GM12892 (cell line): ENCODE measurements at regions not wholly inside any gene's neighbourhood (a gene's known extent, or its start where the extent isn't known, plus 50 kb on each side); places are given as distances from the start of the nearest gene placed in this dataset.

ENCODE experiments used
- POLR2A ChIP-seq: IDR thresholded peaks from 2 replicates; pipeline ENCODE4 v1.6.1; 2011; ENCODE audit warnings: low read depth, low read length, control low read depth
- TAF1 ChIP-seq: IDR thresholded peaks from 2 replicates; pipeline ENCODE4 v1.6.1; 2011; ENCODE audit warnings: low read depth, mild to moderate bottlenecking, control low read depth, low read length, borderline replicate concordance

- TF ChIP-seq POLR2A, result no peak
- no peak for TF ChIP-seq TAF1
These were observed 172.8 kb downstream of the LINC00237 start for GRCh38 chr20:20933142-20933958.
